SK-N-SH (cell line): ENCODE measurements at regions not wholly inside any gene's neighbourhood (a gene's known extent, or its start where the extent isn't known, plus 50 kb on each side); places are given as distances from the start of the nearest gene placed in this dataset.

ENCODE experiments used
- EP300 ChIP-seq, 2 experiments: IDR thresholded peaks; 2 replicates each; pipeline versions ENCODE4 v1.4.0 to v1.6.1; 2012; ENCODE audit warnings: borderline replicate concordance in 1 of 2, low read depth in 1 of 2, low read length in 1 of 2
- EZH2phosphoT487 ChIP-seq: fragments of 200-600 bp; sonication (generic); IDR thresholded peaks from 2 replicates; pipeline ENCODE4 v1.6.1; 2017; ENCODE audit warnings: low read depth, mixed run types, mild to moderate bottlenecking, antibody characterized with exemption, moderate library complexity, borderline replicate concordance
- FOXJ3 ChIP-seq: sonication (generic); formaldehyde crosslinking; IDR thresholded peaks from 2 replicates; pipeline ENCODE4 v1.5.1; 2020; ENCODE audit warnings: mild to moderate bottlenecking, missing genetic modification reagents
- JUND ChIP-seq: IDR thresholded peaks from 2 replicates; pipeline ENCODE4 v1.4.0; 2012
- MEF2A ChIP-seq: IDR thresholded peaks from 2 replicates; pipeline ENCODE4 v1.4.0; 2012; ENCODE audit warnings: low read depth, borderline replicate concordance
- POLR2AphosphoS5 ChIP-seq: IDR thresholded peaks from 2 replicates; pipeline ENCODE4 v1.6.1; 2012; ENCODE audit warnings: low read depth, low read length
- RFX5 ChIP-seq: IDR thresholded peaks from 2 replicates; pipeline ENCODE4 v1.6.1; 2012; ENCODE audit warnings: mild to moderate bottlenecking, improper control_type of control experiment, low read length
- RXRA ChIP-seq: IDR thresholded peaks from 2 replicates; pipeline ENCODE4 v1.4.0; 2012; ENCODE audit warnings: low read depth, mild to moderate bottlenecking, borderline replicate concordance
- SIN3A ChIP-seq: IDR thresholded peaks from 2 replicates; pipeline ENCODE4 v1.6.1; 2012; ENCODE audit warnings: low read depth, mild to moderate bottlenecking, low read length, moderate library complexity, borderline replicate concordance
- TAF1 ChIP-seq: IDR thresholded peaks from 2 replicates; pipeline ENCODE4 v1.6.1; 2012; ENCODE audit warnings: low read depth, mild to moderate bottlenecking, low read length, moderate library complexity, borderline replicate concordance
- TEAD4 ChIP-seq: IDR thresholded peaks from 2 replicates; pipeline ENCODE4 v1.4.0; 2012; ENCODE audit warnings: mild to moderate bottlenecking, borderline replicate concordance; ENCODE audit not compliant: insufficient read depth
- TF ChIP-seq, protein P1 (sequence below): fragments of 200-600 bp; sonication (generic); IDR thresholded peaks from 2 replicates; pipeline ENCODE4 v1.6.1; 2017; ENCODE audit warnings: antibody characterized with exemption, mild to moderate bottlenecking, moderate library complexity

DNA sequence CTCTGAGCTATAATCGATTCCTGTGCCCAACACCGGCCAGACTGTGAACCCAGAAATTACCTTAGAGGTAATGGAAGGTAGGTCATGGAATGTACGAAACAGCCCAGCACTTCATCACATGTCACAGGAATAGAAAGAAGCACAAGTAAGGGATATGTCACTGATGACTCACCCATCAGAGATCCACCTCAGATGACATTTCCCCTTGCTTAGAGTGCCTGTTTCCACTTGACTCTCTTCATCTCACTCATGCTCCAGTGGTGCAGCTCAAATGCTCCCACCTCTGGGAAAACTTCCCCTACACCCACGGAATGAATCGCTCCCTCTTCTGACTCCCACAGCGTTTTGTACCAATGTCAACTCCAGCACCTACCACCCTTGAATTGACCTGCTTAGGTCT lies 381.6 kb upstream of the CNR1 start:
- TF ChIP-seq RXRA, result no peak
- TF ChIP-seq, protein P1, sequence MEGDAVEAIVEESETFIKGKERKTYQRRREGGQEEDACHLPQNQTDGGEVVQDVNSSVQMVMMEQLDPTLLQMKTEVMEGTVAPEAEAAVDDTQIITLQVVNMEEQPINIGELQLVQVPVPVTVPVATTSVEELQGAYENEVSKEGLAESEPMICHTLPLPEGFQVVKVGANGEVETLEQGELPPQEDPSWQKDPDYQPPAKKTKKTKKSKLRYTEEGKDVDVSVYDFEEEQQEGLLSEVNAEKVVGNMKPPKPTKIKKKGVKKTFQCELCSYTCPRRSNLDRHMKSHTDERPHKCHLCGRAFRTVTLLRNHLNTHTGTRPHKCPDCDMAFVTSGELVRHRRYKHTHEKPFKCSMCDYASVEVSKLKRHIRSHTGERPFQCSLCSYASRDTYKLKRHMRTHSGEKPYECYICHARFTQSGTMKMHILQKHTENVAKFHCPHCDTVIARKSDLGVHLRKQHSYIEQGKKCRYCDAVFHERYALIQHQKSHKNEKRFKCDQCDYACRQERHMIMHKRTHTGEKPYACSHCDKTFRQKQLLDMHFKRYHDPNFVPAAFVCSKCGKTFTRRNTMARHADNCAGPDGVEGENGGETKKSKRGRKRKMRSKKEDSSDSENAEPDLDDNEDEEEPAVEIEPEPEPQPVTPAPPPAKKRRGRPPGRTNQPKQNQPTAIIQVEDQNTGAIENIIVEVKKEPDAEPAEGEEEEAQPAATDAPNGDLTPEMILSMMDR, result no peak
- no peak for TF ChIP-seq EP300 (IDR thresholded peaks at IDR 0.05; ENCODE audit: borderline replicate concordance in 1 of 2, low read depth in 1 of 2, low read length in 1 of 2)
- TF ChIP-seq TEAD4, result no peak
- TF ChIP-seq RFX5, result no peak
- TF ChIP-seq FOXJ3 (CRISPR knock-in tag), result no peak
- no peak for TF ChIP-seq EZH2phosphoT487
- TF ChIP-seq POLR2AphosphoS5, result no peak
- TF ChIP-seq TAF1, result no peak
- TF ChIP-seq JUND, result no peak
- TF ChIP-seq MEF2A, result no peak
- TF ChIP-seq SIN3A, result no peak
